NK-92 (cell line): ENCODE measurements at regions not wholly inside any gene's neighbourhood (a gene's known extent, or its start where the extent isn't known, plus 50 kb on each side); places are given as distances from the start of the nearest gene placed in this dataset.

ENCODE experiments used
- DNase-seq: peaks from one replicate; lab custom pipeline; 2025; ENCODE audit not compliant: unreplicated experiment; lab: John Stamatoyannopoulos, UW

DNA sequence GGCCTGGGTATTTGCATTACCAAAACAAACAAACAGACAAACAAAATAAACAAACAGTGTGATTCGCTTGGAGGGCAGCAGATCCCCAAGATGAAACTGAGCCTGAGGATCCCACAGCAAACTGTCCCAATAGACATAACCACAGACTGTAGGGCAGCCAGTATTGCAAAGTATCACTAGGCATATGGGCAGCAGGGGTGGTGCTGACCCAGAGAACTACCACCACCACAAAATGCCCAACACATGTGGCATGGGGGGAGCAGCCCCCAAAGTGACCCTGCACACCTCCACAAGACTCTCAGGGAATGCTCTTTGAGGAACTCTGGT is 330.1 kb downstream of the CYRIA start:
- DNase-seq = no peak

DNA sequence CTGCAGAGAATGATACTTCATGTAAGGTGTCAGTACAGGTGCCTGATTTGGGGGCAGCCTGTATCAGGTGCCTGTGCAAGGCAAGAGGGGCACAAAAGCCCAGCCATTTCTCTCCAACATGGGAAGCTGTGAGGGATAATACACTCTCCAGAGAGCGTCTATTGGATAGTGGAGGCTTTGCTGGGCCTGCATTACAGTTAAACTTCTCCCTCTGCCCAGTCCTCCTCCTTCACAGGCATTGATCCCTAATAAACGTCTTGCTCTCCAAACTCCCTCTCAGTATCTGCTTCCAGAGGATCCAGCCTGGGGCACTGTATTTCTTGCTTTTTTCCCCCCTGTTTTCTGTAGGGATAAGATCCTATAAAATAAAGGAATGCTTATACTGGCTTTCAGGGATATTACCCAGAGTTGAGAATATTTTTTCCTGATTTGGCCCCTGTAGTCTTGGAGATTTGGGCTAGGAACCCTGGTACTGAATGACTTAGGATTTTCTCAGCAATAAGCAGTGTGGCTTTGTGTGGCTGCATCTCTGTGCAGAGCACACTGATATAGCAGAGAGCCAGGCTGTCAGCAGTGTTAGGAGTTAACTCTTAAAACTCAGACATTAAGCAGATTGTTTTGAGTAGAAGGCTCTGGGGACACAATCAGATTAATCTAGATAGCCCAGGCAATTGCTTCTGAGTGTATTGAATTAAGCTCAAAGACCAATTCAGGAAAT is 330.6 kb downstream of the CYRIA start:
- no peak for DNase-seq

DNA sequence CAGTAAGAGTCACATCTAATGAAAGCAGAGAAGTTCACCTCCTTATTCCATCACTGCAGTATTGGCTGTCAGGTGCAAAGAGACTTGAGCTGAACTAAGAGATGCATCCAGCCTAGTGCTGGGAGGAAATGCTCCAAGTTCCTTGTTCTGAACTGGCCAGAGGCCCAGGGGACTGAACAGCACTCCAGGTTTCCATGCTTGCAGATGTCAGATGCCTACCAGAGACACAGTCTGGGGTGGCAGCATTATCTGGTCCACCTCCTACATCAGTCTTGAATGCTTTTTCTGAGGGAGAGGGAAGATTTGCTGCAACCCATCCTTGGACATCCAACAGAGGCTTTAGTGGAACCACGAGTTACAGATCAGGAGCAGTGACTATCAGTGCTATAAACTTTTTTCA is 331.3 kb downstream of the CYRIA start:
- DNase-seq = no peak

DNA sequence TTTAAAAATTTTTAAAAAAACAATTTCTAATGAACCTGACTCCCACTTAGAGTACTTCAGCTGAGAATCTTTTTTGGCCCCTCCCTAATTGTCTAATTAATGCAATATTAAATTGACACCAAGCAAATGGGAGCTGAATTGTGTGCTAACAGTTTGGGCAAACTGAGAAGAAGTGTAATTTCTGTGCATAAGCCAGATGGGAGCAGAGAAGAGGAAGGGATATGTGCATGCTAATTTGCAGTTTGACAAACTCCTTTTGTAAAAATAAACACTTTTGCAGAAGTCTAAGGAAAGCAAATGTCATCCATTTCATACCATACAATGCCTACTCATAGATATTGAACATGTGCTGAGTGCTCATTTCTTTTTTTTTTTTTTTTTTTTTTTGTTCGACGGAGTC is 332.0 kb downstream of the CYRIA start:
- no peak for DNase-seq

DNA sequence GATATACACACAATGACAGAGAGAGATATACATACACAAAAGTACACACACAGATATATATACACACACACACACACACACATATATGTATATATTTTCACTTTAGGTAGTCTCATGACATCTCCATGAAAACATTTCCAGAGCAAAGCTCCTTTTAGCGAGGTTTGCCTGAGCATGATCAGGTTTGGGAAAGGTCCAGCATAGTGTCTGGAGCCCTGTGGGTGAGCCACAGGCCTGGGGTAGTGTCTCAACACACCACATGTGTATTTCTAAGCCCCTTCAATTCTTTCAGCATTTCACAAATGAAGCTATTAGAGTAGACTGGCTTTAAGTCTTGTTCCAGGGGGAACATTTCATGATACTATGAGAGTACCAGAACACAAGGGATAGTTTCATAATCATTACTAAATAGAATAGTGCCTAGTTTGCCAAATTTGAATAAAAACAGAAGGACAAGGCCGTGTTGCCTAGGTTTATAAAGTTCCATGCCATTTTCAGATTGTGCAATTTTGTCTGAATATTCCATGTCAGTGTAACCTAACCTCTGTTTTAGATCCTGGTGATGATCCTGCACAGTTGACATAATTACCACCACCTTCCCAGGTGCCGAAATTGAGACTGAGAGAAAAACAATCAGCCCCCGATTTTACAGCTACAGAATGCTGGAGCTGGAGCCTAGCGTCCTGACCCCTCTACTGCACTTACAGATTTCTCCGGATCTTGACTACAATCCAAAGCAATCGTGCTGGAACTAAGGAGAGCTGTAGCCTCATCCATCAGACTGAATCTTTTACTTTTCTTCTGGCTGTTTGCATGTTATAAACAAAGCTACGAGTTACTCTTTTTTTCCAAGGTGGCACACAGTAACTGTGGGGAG is 332.7 kb downstream of the CYRIA start:
- DNase-seq = no peak

DNA sequence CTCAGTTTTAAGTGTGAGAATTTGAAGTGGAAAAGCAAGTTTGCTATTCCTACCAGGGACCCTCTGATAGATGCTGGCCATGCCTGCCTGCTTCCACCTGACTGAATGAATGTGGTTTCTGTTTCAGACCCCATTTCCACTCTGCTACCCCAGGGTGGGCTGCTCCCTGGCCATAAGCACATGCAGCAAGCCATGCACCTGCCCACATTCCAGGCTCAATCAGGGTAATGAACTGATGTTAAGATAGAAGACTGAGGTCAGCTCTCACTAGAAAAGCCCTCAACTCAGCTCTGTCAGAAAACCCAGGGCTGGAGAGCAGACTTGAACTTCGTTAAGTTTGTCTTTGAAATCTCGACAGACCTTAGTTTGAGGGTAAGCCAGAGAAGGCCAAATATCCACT is 333.9 kb downstream of the CYRIA start:
- no peak for DNase-seq

DNA sequence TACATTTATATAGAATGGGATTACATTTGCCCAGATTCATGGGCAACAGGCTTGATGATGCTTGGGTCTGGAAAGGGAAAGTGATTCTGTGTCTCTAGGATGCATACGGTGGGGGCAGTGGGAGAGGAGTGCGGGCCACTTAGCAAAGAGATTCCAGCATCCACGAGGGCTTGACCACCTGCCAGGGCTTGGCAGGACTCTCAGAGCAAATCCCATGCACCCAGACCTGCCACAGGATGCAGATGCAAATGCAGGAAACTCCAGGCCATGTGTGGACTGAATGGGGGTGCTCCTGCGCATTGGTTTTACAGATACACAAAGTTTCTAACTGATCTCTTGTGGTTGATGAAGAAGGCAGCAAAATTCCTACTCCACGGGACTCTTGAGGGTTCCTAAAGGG is 334.7 kb downstream of the CYRIA start:
- DNase-seq = no peak

DNA sequence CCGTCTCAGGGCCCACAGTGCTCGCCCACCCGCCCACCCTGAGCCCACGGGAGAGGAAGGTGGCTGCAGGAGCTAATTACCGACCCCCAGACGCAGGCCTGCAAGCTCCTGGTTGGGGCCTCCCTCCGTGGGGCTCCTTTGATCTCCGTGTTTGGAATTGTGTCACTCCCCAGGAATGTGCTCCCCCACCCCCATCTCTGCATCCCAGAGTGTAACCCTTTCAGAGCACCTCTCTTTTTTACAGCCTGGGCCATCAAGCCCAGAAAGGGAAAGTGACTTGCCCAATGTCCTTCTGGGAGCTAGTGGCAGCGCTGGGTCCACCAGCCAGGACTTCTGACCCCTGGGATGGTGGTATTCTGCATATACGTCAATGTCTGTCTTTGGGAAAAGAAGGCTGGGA is 335.1 kb downstream of the CYRIA start:
- no peak for DNase-seq

DNA sequence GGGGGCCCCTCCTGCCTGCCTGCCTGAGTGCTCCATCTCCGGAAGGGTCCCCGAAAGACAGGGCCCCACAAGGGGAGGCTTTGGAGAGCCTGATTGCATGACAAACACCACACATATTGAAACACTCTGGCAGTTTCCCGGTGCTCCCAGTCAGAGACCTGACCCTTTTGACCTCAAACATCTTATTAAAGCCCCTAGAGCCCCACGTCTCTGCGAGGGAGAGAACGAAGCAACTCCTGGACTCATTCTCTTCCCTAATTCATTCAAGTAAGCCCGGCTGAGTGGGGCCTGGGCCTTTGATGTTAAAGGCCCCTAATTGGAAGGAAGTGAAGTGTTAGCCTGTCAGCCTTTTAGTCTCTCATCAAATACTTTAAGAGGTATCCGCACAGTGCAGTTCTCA is 335.6 kb downstream of the CYRIA start:
- DNase-seq = no peak

DNA sequence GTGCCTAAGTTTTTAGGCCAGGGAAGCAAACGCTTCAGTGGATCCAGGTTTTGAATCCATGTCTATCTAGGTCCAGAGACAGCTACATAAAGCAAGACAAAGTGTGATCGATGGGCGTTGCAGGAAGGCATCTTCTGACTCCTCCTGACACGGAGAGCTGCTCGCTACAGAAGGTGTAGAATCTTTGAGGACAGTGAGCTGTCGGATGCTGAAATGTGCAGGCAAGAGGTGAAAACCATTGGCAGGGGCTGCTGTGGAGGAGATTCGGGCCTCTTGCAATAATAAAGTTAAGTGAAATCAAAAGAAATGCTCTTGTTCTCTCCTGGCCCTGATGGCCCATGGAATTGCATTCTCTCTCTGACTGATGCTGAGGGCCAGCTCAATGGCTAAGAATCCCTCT is 336.2 kb downstream of the CYRIA start:
- no peak for DNase-seq

DNA sequence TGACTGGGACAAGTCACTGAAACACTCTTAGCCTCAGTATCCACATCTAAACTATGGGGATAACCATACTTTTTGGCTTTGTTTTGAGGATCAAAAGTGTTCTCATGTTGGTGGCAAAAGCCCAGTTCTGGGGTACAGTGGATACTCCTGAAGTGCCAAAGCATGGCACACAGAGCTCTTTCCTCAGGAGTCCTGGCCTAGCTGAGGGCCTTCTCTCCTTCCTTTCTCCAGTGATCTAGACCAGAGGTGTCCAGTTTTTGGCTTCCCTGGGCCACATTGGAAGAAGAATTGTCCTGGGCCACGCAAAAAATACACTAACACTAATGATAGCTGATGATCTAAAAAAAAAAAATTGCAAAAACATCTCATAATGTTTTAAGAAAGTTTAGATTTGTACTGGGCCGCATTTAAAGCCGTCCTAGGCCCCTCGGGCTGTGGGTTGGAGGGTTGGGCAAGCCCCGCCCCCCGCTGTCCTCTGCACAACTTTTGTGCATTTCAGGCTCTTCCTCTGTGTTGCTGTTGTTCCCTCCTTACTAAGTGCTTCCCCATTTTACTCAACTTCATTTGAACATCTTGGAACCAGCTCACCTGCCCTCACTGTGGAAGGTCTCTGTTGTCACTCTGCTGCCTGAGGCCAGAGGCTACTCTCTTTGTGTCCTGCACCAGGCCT is 337.0 kb downstream of the CYRIA start:
- DNase-seq = no peak

DNA sequence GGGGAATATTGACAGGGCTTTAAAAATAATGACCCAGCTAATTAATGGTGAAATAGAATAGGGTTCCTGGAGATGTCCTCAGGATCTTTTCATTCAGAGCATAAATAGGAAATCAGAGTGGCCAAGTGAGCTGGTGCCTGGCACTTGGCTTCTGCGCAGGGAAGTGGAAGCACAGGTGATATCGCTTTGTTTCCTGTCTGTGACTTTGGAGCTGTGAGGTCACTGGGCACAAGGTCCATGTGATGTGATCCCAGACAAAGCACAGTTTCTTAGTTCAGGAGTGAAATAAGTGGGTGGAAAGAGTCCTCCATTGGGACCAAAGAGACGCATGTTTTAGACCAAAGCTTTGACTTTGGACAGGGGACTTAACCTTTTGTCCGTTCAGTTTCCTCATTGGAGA is 338.3 kb downstream of the CYRIA start:
- DNase-seq = no peak

DNA sequence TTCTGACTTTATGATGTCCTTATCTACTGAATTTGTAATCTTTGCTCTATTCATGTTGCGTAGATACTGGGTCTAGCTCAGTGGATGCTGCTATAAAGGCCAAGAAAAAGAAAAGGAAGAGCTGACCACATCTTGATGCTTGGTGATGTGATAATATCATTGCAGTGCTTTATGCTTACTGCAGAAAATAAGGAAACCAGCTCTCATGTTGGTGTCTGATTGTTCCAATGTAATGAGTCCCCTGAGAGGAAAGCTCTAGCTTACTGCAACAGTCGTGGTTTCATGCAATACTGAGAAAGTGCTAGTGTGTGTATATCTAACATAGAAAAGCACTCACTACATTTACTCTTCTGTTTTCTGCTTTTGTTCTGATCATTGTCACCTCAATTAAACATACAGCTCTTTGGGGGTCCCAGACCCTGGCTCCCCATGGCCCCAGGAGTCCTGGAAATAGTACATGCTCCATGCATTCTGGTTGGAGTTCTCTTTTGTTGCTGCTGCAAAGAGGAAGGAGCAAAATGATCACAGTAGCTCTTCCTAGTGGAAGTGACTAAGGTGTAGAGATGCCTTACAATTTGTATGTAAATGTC is 338.8 kb downstream of the CYRIA start:
- DNase-seq = no peak

DNA sequence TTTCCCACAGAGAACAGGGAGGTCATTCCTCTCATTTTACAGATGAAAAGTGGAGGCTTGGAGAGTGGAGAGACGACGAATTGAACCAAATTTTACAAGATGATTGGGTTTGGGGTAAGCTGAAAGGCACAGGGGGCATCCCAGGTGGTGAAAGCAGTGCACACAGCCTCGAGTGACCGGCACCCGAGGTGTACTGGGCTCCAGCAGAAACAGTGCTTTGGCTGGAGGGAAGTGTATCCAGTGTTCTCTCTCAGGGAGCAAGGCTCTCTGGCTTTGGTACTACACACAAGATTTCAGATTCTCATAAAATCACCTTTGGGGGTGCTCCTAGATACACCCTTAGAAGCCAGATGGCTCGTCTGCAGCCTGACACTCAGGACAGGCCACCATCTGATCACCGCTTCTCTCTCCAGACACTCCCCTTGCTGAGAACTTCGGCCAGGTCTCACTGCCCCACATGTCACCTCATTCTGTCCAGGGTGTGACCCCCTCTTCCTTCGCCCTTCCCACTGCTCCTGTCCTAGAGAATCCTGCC is 339.6 kb downstream of the CYRIA start:
- no peak for DNase-seq

DNA sequence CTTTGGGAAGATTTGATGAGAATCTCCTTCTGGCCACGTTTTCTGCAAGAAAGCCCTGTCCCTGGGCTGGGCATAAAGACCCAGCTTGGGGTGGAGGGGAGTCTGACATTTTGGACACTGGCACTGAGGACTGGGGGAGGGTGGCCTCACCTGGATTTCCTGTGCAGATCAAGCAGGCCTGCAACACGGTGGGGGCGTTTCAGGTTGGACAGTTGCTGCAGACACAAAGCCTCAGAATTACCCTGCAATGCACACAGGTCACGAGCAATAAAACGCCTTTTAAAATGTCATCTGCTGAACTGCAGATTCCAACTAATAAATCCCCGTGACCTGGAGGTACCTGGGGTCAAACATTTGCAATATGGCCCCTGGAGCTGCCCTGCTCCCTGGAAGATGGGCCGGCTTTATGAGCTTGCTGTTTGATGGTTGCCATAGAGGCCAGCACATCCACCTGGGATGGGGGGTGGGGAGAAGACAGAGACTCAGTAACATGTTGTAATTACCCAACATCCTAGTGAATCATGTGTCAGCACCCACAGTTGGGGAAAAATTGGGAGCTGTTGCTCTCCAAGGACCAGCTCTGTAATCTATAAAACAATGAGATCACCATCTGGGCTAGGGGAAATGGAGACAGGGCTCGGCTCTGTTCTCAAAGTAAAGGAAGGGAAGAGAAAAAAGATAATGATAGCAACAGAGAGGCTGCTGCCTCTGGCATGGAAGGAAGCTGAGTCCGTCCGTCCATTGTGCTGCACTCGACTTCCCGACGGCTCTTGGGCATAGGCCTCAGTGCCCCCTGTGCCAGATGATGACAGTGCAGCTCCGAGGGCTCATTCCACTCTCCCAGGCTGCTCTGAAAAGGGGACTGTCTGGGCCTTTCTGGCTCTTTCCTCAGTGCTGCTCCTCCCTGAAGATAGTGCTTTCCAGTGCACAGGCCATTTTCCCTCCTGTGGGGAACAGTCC is 340.3 kb downstream of the CYRIA start:
- no peak for DNase-seq

DNA sequence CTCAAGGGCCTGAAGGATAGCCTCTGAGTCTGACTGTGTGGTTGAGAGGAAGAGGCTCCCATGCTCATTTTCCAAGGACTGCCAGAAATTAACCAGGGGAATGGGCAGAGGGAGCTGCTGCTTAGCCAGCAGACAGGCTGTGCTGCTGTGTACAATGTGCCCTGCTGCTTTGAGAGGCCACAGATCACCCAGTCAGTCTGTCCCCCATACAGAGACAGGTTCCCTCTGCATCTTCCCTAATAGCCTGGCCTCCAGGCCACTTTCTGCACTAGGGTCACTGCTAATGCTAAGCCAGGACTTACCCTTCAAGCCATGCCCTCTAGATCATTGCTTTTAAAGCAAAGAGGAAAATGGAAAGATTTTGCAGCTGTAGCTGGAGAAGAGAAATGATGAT is 341.1 kb downstream of the CYRIA start:
- no peak for DNase-seq

DNA sequence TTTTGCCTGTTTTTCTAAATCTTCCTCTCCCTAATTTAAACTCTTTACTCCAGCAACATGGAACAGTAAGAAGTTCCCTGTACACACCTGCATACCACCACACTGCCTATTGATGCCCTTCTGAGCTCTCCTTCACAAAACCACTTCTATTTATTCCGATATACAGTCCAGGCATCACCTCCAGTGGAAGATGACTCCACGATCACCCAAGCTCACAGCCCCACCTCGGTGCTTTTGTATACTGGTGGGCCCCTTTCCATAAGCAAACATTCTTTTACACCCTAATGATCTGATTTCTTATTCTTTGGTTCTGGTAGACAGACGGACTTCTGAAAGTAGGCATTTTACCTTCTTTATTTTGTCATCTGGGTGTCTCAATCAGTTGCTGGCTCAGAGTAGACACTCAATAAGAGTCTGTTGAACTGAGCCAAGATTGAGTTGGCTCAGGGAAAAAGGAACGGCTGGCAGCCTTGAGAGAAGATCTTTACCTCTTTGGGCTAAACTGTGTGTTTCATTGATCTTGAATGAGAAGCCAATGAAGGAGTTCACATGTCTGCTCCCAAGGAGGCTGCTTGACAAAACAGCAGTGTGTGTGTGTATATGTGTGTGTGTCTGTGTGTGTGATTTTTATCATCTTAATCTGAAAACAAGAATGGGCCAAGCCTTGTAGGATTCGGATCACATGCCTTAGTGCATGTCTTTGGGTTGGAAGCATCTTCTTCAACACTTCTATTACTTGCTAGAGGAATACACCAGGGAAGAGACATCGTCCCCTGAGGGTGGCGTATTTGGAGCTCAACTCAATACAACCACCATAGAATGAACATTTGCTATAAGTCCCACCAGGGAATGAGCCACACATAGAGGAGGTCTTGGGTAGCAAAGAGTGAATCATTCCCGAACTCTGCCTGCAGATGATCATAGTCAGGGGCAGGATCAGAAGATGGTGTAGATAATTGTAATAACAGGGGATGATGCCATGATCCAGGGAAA is 341.8 kb downstream of the CYRIA start:
- no peak for DNase-seq

DNA sequence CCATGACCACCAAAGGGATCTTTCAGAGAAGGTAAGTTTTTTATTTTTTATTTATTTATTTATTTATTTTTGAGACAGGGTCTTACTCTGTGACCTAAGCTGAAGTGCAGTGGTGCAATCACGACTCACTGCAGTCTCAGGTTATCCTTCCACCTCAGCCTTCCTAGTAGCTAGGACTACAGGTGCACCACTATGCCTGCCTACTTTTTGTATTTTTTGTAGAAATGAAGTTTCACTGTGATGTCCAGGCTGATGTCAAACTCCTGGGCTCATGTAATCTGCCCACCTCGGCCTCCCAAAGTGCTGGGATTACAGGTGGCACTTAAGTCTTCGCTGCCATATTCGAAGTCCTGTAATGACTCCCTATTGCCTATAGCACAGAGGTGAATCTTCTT is 342.5 kb downstream of the CYRIA start:
- no peak for DNase-seq
